OCI-LY3 (cell line): ENCODE measurements at regions not wholly inside any gene's neighbourhood (a gene's known extent, or its start where the extent isn't known, plus 50 kb on each side); places are given as distances from the start of the nearest gene placed in this dataset.

Experiments
- H2AFZ ChIP-seq: fragments of 200-600, 300-600 bp; shearing (Covaris generic); 2 replicates; pipeline ENCODE4 v1.6.0; 2014; ENCODE audit warnings: antibody characterized with exemption, low read depth, low read length
- H3K27ac ChIP-seq: fragments of 200-600, 300-600 bp; sonication (generic); 2 replicates; pipeline ENCODE4 v1.5.1; 2014; ENCODE audit warnings: mild to moderate bottlenecking, low read length, moderate library complexity, mixed read lengths
- H3K27me3 ChIP-seq: fragments of 200-600, 300-600 bp; sonication (generic); 2 replicates; pipeline ENCODE4 v1.6.1; 2014; ENCODE audit warnings: low read depth, low read length, mixed read lengths
- H3K36me3 ChIP-seq: fragments of 200-600, 300-600 bp; sonication (generic); replicated peaks from 2 replicates; pipeline ENCODE3; 2014; ENCODE audit warnings: low read depth, low read length, mixed read lengths
- H3K4me1 ChIP-seq: fragments of 300-600, 200-600 bp; sonication (generic); 2 replicates; pipeline ENCODE4 v1.6.1; 2014; ENCODE audit warnings: low read length, mixed read lengths
- H3K4me2 ChIP-seq: fragments of 200-600, 300-600 bp; sonication (generic); 2 replicates; pipeline ENCODE4 v1.6.1; 2014; ENCODE audit warnings: low read length, mixed read lengths
- H3K4me3 ChIP-seq: fragments of 300-600, 200-600 bp; sonication (generic); 2 replicates; pipeline ENCODE4 v1.5.1; 2014; ENCODE audit warnings: antibody characterized with exemption, mild to moderate bottlenecking, low read length, moderate library complexity
- H3K79me2 ChIP-seq: fragments of 300-600, 200-600 bp; shearing (Covaris generic); 2 replicates; pipeline ENCODE4 v1.6.1; 2014; ENCODE audit warnings: mild to moderate bottlenecking, low read length, mixed read lengths
- H3K9ac ChIP-seq: fragments of 300-600, 200-600 bp; shearing (Covaris generic); 2 replicates; pipeline ENCODE4 v1.6.0; 2014; ENCODE audit warnings: mild to moderate bottlenecking, low read length, moderate library complexity
- H3K9me3 ChIP-seq: fragments of 200-600, 300-600 bp; shearing (Covaris generic); 2 replicates; pipeline ENCODE4 v1.6.1; 2014; ENCODE audit warnings: low read length, mixed read lengths; ENCODE audit not compliant: insufficient read depth
- H4K20me1 ChIP-seq: fragments of 200-600, 300-600 bp; sonication (generic); 2 replicates; pipeline ENCODE4 v1.6.1; 2016; ENCODE audit warnings: low read length, mixed read lengths; ENCODE audit not compliant: insufficient read depth
- CTCF ChIP-seq: fragments of 200-600, 300-600 bp; sonication (generic); IDR thresholded peaks from 2 replicates; pipeline ENCODE4 v1.5.1; 2014; ENCODE audit warnings: antibody characterized with exemption, low read length, low read depth
- EZH2phosphoT487 ChIP-seq: fragments of 200-600 bp; shearing (Covaris generic); IDR thresholded peaks from 2 replicates; pipeline ENCODE4 v1.6.1; 2018; ENCODE audit warnings: antibody characterized with exemption, mixed run types, low read depth

- H3K9ac ChIP-seq: no peak overlapping the region
- no peak overlapping the region for H2AFZ ChIP-seq
- no peak overlapping the region for H3K27ac ChIP-seq
- no peaks in the 10 kb centered on the region for H3K4me1 ChIP-seq
- no peak overlapping the region for H3K4me2 ChIP-seq
- H4K20me1 ChIP-seq: no peaks in the 10 kb centered on the region
- TF ChIP-seq CTCF (no peak), EZH2phosphoT487 (no peak)
- no peaks in the 10 kb centered on the region for H3K79me2 ChIP-seq
- H3K4me3 ChIP-seq: no peak overlapping the region
- H3K36me3 ChIP-seq: no peaks in the 10 kb centered on the region
- H3K9me3 ChIP-seq: no peaks in the 10 kb centered on the region
- H3K27me3 ChIP-seq: peaks cover 23% of the 10 kb centered on the region
Observed at GRCh38 chr17:79279320-79279719, 204.7 kb downstream of the ENGASE start.

GRCh38 chr17:79276821-79277220 lies 202.2 kb downstream of the ENGASE start:
- no peak overlapping the region for H3K4me2 ChIP-seq
- H3K4me3 ChIP-seq: no peak overlapping the region
- no peak overlapping the region for H2AFZ ChIP-seq
- H3K36me3 ChIP-seq: no peaks in the 10 kb centered on the region
- TF ChIP-seq CTCF: no peak
- TF ChIP-seq EZH2phosphoT487: no peak
- no peak overlapping the region for H3K27ac ChIP-seq
- no peaks in the 10 kb centered on the region for H3K4me1 ChIP-seq
- no peaks in the 10 kb centered on the region for H3K79me2 ChIP-seq
- H4K20me1 ChIP-seq: no peaks in the 10 kb centered on the region
- no peak overlapping the region for H3K9ac ChIP-seq
- no peaks in the 10 kb centered on the region for H3K9me3 ChIP-seq
- H3K27me3 ChIP-seq: peaks cover 14% of the 10 kb centered on the region

GRCh38 chr17:79273660-79274059 lies 199.0 kb downstream of the ENGASE start:
- H3K9me3 ChIP-seq: no peaks in the 10 kb centered on the region
- H4K20me1 ChIP-seq: no peaks in the 10 kb centered on the region
- H3K4me2 ChIP-seq: no peak overlapping the region
- no peaks in the 10 kb centered on the region for H3K36me3 ChIP-seq
- H3K4me1 ChIP-seq: no peaks in the 10 kb centered on the region
- no peak overlapping the region for H3K27ac ChIP-seq
- H3K79me2 ChIP-seq: no peaks in the 10 kb centered on the region
- no peak overlapping the region for H3K9ac ChIP-seq
- no peak overlapping the region for H2AFZ ChIP-seq
- no peak overlapping the region for H3K4me3 ChIP-seq
- H3K27me3 ChIP-seq: peaks cover 16% of the 10 kb centered on the region; the same call in 1 of the 2 replicates
- TF ChIP-seq EZH2phosphoT487: no peak
- no peak for TF ChIP-seq CTCF

- no peaks in the 10 kb centered on the region for H4K20me1 ChIP-seq
- no peak overlapping the region for H2AFZ ChIP-seq
- TF ChIP-seq EZH2phosphoT487: no peak
- TF ChIP-seq CTCF: no peak
- H3K9me3 ChIP-seq: no peaks in the 10 kb centered on the region
- H3K4me3 ChIP-seq: no peak overlapping the region
- peaks cover 16% of the 10 kb centered on the region; the same call in 1 of the 2 replicates for H3K27me3 ChIP-seq
- H3K79me2 ChIP-seq: no peaks in the 10 kb centered on the region
- no peak overlapping the region for H3K4me2 ChIP-seq
- no peak overlapping the region for H3K27ac ChIP-seq
- no peaks in the 10 kb centered on the region for H3K36me3 ChIP-seq
- H3K9ac ChIP-seq: no peak overlapping the region
- no peaks in the 10 kb centered on the region for H3K4me1 ChIP-seq
Observed at GRCh38 chr17:79272666-79273219, 198.1 kb downstream of the ENGASE start.
